IPS-NIHi11 (cell line): ENCODE measurements at regions not wholly inside any gene's neighbourhood (a gene's known extent, or its start where the extent isn't known, plus 50 kb on each side); places are given as distances from the start of the nearest gene placed in this dataset.

Source experiments
- DNase-seq: peaks from one replicate; pipeline ENCODE4 v3.0.0; 2012; ENCODE audit warnings: mixed read lengths, low spot score

GRCh38 chr3:190790185-190790584, 72.3 kb downstream of the GMNC start:
- no peak for DNase-seq

DNA sequence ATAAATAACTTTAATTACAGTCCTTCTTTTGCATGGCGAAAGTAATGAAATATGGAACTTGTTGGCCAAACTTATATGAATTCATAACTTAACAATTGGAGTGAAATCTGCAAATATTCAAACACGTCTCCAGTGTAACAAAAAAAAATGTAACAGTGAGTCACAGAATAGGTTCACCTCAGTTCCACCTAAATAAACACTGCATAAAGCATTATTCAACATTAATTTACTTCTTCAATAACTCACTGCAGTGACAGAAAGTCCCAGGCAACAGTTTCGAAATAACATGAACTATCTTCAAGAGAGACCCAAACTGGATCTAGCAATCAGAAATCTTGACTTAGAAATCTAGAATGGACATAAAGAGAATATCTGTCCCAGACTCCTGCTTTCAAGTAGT, 75.6 kb downstream of the GMNC start:
- no peak for DNase-seq

DNA sequence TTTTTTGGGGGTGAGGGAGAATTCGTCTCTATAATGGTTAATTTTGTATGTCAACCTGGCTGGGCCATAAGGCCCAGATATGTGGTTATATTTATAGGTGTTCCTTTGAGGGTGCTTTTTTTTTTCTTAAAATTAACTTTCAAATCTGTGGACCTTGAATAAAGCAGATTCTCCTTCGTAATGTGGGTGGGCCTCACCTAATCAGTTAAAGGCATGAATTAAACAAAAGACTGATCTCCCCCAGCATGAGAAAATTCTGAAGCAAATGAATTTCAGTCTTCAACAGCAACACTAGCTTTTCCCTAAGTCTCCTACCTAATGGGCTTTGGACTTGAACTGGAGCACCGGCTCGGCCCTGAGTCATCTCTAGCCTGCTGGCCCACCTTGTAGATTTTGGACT, 77.4 kb downstream of the GMNC start:
- no peak for DNase-seq

DNA sequence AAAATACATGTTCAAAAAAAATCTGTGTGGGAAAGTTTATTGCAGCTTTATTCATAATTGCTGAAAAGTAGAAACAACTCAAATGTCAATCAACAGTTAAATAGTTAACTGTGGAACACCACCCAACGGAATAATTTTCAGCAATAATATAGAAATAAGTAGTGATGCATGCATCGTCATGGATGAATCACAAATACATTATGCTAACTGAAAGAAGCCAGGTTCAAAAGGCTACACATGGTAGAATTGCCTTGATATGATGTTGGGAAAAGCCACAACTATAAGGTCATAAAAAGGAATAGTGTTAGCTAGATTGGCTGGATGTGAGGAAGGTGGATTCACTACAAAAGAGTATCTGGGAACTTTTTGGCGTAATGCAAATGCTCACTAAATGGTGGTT, 82.0 kb downstream of the GMNC start:
- DNase-seq, result no peak

DNA sequence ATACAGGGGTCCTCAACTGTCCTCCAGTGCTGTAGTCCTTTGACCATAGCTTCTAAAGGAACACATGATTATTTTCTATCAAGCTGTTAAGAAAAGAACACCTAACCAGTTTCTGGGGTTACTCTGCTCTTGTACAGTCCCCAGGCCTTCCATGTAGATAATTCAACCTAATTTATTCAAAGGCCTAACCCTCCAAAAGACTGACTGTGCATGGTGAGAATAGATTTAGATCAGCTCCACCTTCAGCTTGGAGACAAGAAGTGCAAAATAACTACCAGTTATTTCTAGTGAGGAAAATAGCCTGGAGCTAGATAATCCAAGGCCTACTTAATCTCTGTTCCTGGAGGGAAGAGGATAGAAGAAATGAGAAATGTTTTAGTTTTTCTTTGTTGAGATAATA, 87.9 kb downstream of the GMNC start:
- DNase-seq, result no peak

GRCh38 chr3:190773948-190774347, 88.5 kb downstream of the GMNC start:
- DNase-seq, result no peak

GRCh38 chr3:190772831-190773230, 89.7 kb downstream of the GMNC start:
- DNase-seq, result no peak

GRCh38 chr3:190768891-190769290, 93.6 kb downstream of the GMNC start:
- DNase-seq, result no peak

DNA sequence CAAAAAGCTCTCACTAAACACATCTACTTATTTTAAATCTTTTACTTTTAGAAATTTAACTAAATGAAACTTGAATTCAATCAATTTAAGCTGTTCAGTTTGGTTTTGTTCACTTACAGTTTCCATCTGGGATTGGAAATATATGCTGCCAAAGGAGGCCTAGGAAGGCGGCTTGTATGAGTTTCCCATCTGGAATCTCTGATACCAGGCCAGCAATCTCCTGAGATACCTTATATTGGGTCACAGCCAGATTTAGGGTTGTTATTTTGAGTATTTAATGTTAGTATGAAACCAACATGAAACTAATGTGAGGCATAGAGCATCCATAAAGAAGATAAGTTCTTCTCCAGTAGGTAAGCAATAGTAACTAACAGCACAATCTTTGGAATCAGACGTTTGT, 94.6 kb downstream of the GMNC start:
- DNase-seq, result no peak

- DNase-seq, result no peak
These were observed 98.0 kb downstream of the GMNC start for GRCh38 chr3:190764231-190765134.

- DNase-seq, result no peak
These were observed 99.7 kb downstream of the GMNC start for GRCh38 chr3:190762801-190763200.

- no peak for DNase-seq
These were observed 114.9 kb downstream of the GMNC start for GRCh38 chr3:190747571-190747970.

GRCh38 chr3:190746986-190747385, 115.5 kb downstream of the GMNC start:
- DNase-seq, result no peak

GRCh38 chr3:190746531-190746930, 116.0 kb downstream of the GMNC start:
- no peak for DNase-seq

- no peak for DNase-seq
These were observed 120.7 kb downstream of the GMNC start for GRCh38 chr3:190741788-190742187.

DNA sequence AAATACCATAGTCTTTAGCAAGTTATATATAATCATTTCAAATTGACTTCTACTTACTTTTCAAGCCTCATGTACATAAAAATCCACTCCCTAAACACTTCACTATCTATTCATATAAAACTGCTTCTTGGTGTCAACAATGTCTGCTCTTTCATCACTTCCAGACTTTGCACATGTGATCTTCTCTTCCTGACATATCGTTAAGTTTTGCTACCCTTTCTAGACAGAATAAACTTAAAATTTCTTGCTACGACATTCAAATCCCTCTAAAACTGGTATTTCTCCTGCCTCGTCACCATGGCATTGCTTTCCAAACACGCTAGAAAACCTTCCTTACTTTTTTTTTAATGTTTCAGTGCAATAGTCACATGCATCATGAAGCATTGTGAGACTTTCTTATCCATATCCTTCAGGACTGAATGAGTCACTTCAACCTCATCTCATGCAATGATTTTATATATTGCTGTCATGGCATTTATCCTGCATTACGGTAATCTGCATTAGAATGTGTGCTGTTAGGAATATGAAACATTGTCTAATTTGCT, 122.8 kb downstream of the GMNC start:
- DNase-seq, result no peak

DNA sequence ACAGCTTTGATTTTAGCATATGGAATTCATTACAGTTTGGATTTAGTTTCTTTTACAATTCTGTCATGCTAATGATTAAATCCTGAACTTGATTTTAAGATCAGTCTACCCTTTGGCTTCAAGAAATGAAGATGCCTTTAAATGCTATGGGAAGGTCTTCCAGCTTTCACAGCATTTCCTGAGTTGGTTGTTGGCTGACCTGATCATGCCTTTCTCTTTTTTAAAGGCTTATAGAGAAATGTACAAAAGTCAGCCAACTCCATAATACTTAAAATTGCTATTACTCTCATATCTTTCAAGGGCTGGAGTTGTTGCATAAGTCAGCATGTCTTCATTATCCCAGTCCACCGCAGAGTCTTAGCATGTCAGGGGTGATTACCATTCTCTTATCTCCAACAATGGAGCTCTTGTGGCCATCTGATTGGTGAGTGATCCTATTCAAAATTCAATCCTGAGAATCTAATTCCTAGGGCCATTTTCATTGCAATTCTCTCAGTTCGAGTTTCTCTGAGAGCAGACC, 123.8 kb downstream of the GMNC start:
- no peak for DNase-seq

DNA sequence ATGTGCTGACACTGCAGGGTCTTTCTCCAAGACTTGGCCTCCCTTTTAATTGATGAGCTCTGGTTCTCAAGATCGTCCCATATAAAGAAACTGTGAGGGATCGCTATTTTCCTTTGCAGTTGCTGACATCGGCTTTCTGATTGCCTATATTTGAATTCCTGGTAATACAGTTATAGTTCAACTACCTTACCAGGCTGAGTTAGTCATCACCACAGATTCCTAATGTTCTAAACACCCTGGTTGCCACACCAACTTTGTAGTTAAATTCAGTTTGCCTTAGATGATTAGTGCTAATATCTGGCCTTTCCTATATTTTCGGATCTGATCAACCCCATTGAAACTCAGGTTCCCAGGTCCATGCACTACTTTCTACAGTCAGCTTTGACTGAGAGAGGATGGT, 125.0 kb downstream of the GMNC start:
- no peak for DNase-seq

DNA sequence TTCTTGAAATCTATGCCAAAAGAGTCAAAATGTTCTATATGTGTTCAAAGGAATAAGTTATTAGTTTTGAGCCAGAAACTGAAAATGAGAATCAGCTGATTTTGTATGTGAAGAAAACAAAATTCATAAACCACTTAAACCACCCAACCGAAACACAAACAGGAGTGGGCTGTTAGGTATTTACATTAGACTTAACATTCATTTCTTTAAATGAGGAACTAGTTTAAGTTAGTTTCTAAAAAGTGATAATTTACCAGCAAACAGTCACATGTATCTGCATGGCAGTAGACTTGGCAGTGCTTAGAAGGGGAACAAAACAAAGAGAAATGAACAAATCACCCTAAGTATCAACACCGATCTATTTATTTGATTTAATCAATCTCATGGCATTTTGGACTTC, 128.0 kb downstream of the GMNC start:
- no peak for DNase-seq

DNA sequence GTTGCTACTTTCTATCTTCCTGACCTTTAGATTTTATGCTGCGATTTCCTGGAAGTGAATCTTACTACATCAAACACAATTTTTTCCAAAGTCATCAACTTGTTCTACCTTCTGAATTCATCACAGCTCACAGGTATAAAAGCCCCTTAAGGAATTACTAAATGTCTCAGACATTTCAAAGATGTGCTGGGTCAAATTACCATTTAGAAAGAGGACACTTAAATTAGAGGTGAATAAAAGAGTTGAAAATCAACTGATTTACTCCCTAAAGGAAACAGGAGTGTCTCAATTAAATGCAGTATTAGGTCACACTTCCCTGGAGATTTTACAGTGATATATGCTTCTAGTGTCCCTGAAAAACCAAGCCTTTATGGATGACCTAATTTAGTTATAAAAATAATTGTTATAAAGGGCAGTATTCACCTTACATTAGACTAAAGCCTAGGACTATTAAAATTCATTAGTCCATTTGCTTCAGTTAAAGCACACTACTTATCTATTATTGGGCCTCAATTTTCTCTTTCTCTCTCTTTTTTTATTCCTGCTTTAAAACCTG, 128.8 kb downstream of the GMNC start:
- no peak for DNase-seq

- DNase-seq, result no peak
These were observed 130.9 kb downstream of the GMNC start for GRCh38 chr3:190731596-190731995.

DNA sequence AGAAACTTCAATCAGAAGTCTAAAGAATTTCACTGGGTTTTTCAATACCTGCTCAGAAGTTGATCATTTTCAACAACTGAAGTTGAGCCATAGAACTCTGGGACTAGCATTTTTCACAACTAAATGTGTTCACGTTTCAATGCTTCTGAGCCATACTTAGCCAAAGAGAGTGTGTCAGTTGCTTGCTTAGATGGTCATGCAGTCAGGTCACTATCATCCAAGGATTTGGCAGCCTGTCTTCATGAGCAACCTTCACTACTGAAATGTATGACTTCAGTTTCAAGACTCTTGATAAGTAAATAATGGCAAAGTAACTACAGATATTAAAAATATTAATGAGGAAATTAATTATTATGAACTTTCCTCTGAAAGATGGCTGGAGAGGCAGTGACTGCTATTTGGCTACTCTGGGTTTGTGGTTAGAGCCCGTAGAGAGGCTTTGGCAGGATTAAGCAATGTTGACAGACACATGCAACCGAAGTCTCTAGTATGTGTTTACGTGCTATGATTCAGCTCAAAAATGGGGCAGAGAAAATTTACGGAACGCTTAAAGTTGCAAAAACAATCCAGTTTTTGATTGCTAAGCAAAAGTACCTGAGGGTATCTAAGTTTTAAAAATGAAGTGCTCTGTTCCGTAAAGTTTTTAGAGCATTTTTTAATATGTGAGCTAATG, 133.8 kb downstream of the GMNC start:
- no peak for DNase-seq
